Activated T-cell treated with anti-CD3 and anti-CD28 coated beads for 24 hours (primary cell): ENCODE measurements at regions not wholly inside any gene's neighbourhood (a gene's known extent, or its start where the extent isn't known, plus 50 kb on each side); places are given as distances from the start of the nearest gene placed in this dataset.
"Not testable (repeated sequence)": the region's sequence is repeated elsewhere in the genome, so short reads cannot be mapped to it uniquely, and the experiment has no call there.

ENCODE experiments used
- DNase-seq: peaks from one replicate; pipeline ENCODE4 v3.0.0-alpha.2; 2020; ENCODE audit warnings: low read depth

GRCh38 chr16:85202631-85203461 is 90.6 kb upstream of the CIBAR2 start:
- no peak for DNase-seq

GRCh38 chr16:85203462-85203813 is 91.2 kb upstream of the CIBAR2 start:
- DNase-seq = no peak

GRCh38 chr16:85204242-85205010 is 92.2 kb upstream of the CIBAR2 start:
- no peak for DNase-seq

GRCh38 chr16:85205257-85205656 is 93.0 kb upstream of the CIBAR2 start:
- DNase-seq = not testable (repeated sequence)

GRCh38 chr16:85205747-85206471 is 93.6 kb upstream of the CIBAR2 start:
- no peak for DNase-seq

GRCh38 chr16:85206472-85207356 is 94.4 kb upstream of the CIBAR2 start:
- no peak for DNase-seq

GRCh38 chr16:85207357-85207921 is 95.2 kb upstream of the CIBAR2 start:
- DNase-seq = no peak

GRCh38 chr16:85208181-85208580 is 95.9 kb upstream of the CIBAR2 start:
- no peak for DNase-seq

GRCh38 chr16:85208643-85209520 is 96.6 kb upstream of the CIBAR2 start:
- no peak for DNase-seq

GRCh38 chr16:85209526-85210121 is 97.4 kb upstream of the CIBAR2 start:
- DNase-seq = no peak

- no peak for DNase-seq
Measured at GRCh38 chr16:85210423-85211169, 98.3 kb upstream of the CIBAR2 start.

- DNase-seq = no peak
Measured at GRCh38 chr16:85211271-85211801, 99.1 kb upstream of the CIBAR2 start.

GRCh38 chr16:85213926-85214675 is 101.8 kb upstream of the CIBAR2 start:
- no peak for DNase-seq

- no peak for DNase-seq
Measured at GRCh38 chr16:85215478-85216118, 103.3 kb upstream of the CIBAR2 start.

GRCh38 chr16:85216522-85217375 is 104.5 kb upstream of the CIBAR2 start:
- no peak for DNase-seq

GRCh38 chr16:85220125-85220839 is 108.0 kb upstream of the CIBAR2 start:
- DNase-seq = no peak
